HK-2 (cell line): ENCODE measurements at regions not wholly inside any gene's neighbourhood (a gene's known extent, or its start where the extent isn't known, plus 50 kb on each side); places are given as distances from the start of the nearest gene placed in this dataset.

Experiments used
- DNase-seq: peaks from one replicate; pipeline ENCODE4 v3.0.0-alpha.2; 2018; ENCODE audit not compliant: unreplicated experiment

DNA sequence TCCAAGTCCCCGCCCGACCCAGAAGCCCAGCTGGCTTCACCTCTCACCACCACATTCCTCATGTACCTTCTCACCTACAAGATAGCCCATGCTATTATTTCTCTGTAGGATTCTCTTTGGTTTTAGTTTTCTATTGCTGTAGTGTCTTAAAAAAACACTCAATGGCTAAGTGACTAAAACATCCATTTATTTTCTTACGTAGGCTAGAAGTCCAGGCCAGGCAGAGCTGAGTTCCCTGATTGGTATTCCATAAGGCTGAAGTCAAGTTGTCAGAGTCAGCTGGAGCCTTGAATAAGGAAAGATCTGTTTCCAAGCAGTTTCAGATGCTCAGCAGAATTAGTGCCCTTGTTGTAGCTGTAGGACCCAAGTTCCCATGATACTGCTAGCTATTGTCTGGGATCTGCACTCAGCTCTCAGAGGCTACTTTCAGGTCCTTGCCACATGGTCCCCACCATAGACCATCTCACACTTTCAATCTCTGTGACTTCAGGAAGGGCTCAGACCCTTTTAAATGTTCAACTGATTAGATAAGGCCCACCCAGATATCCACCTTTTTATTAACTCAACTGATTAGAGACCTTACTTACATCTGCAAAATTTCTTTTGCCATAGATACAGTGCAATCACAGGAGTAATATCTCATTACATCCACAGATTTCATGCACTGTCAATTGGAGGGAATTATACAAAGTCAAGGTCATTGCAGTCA lies 371.0 kb downstream of the TGFB2 start:
- no peak for DNase-seq

DNA sequence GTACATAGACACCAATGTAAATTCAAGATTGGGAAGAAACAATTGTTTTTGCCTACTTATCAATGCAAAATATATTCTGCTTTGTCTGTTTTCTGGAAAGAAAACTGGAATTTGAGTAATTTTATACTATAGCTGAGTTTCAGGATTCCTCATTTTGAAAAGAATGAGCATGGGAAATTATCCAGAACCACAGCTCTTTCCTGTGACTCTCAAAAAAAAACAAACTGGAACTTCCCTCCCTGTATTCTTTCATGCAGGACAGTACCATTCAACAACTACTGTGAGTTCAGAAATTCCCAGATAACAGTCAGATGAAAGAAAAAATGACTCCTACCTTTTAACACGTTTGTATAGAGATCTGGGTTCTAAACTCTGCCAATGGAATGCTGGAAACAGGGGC lies 372.4 kb downstream of the TGFB2 start:
- DNase-seq: no peak

DNA sequence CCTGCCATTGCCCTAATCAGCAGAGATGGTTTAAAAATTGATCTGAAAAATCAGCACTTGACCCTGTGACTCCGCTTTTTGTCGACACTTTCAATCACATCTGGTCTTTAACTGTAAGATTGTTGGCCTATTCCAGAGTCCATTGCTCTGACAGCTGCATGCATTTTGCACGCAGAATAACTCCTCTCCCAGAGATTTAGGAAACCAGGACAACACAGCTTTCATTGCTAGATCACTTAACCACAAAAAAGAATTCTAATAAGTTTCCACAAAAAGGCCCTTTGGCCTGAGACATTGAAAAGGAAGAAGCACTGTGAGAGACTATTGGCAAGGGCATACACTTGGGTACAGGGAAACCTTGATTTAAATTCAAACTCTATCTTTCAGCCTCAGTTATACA lies 373.1 kb downstream of the TGFB2 start:
- no peak for DNase-seq

DNA sequence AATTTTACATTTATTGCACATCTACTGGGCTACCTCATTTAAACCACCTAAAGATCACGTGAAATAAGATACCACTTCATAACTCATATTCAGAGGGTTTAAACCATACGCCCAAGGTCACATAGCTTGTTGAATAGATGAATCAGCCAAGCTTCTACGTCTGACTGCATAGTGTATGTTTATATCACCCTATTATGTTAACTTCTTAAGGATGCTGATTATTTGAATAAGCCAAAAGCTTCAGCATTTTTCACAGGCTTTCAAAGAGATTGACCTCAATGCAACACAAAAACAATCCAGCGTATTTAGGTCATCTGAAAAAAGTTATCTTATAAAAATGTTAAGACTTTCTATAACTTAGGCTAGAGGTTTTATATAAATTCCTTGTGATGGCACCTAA lies 373.8 kb downstream of the TGFB2 start:
- DNase-seq: no peak

DNA sequence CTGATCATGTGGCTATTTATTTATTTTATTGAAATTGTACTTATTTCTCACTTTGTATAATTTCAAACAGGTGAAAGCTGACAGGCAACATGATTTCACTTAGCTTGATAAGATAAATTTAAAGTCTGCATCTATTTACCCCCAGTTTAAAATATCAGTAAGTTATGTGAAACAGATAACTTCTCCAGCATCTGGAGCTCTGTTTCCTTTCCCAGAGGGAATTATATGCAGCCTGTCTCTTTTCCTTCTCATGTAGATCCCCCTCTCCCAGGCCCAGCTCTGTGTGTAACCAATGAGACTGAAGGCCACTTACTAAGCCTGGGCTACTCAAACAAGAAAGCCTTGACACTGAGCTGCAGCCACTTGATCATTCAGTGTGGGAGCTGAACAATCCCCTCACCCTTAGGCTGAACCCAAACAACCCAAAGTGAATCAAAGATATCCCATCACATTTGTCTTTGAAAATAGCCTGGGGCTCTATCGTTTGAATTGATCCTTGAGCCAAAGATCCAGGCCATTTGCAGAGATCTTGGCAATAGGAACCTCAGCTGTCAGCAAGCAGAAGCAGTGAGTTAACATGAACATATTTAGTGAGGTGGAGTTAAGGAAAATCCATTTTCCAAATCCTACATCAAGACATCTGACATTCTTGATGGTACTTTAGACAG lies 383.9 kb downstream of the TGFB2 start:
- no peak for DNase-seq

DNA sequence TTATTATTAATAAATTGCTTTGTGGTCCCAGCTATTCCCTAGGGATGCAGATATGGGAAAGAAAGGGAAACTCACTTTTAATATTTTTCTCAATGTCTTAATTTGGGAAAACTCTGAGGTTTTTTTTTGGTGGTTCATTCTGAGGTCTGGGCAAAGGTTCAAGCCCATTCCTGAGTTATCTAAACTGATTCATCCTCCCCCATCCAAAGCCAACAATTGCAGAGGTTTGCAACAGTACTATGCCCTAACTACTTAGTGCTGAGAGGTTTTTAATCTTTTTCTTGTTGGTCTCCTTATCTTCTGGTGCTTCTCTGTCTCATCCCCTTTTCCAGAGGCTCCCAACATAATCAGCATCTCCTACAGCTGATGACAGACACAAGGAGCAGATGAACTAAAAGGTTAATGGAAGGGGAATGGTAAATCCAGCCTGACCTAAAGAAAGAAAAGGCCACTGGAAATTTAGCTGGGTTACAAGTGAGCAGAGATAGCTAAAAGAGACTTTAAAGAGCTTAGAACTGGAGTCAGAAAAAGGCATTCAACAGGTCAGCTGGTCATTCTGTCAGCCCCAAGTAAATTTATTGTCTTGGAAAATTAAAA lies 390.4 kb downstream of the TGFB2 start:
- no peak for DNase-seq

DNA sequence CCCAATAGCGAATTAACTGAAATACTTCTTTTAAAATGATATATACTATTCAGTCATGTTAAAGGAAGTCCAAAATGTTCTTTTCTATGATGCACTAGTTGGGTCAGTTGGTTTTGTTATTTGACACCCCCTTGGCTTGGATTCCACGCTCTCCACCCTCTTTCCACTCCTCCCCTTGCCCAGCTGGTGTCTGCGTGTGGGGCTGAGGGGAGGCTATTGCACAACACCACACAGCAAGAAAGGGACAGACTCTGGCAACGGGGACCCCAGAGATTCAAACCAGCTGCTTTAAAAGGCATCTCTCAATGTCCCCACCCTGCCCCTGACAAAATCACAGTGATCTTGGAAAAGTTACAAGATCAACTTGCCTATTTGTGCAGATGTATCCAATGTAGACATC lies 394.3 kb downstream of the TGFB2 start:
- no peak for DNase-seq

DNA sequence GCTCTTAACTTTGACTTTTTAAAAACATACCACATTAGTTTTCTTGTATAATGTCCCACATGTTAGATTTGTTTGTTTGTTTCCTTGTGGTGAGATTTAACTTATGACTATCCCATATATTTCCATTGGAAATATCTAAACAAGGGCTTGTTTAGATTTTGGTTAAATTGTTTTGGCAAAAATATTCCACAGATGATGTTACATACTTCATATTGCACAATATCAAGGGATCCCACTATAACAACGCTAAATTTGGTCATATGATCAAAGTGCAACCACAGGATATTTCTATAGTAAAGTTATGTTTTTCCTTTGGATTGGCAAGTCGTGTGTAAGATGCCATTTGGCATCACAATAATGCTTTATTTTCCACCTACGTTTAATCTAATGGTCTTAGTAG lies 396.7 kb downstream of the TGFB2 start:
- DNase-seq: no peak

DNA sequence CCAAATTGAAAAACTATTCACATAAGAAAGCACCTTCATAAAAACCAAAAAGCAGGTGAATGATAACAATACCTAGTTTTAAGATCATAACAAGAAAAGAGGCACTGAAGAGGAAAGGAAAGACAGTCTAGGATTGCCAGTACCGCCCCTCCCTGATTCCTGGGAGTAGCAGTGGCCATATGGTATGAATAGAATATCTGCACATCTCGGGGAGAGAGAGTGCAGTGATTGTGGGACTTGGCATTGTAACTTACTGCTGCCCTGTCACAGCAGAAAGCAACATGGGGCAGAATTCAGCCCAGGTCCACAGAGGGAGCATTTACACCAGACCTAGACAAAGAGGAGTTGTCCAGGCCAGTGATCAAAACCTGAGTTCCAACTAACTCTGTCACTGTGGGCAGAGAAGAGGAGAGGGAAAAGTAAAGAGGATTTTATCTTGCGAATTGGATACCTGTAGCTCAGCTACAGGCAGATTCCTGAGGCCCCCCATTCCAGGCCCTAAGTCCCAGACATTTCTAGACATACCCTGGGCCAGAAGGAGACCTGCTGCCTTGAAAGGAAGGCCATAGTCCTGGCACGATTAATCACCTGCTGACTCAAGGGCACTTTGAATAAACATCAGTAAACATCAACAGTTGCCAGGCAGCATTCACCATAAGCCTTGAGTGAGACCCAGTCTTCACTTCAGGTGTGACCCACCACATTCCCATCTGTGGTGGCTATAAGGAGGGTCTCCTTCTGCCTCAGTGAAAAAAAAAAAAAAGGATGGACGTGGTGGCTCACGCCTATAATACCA lies 397.5 kb downstream of the TGFB2 start:
- no peak for DNase-seq

DNA sequence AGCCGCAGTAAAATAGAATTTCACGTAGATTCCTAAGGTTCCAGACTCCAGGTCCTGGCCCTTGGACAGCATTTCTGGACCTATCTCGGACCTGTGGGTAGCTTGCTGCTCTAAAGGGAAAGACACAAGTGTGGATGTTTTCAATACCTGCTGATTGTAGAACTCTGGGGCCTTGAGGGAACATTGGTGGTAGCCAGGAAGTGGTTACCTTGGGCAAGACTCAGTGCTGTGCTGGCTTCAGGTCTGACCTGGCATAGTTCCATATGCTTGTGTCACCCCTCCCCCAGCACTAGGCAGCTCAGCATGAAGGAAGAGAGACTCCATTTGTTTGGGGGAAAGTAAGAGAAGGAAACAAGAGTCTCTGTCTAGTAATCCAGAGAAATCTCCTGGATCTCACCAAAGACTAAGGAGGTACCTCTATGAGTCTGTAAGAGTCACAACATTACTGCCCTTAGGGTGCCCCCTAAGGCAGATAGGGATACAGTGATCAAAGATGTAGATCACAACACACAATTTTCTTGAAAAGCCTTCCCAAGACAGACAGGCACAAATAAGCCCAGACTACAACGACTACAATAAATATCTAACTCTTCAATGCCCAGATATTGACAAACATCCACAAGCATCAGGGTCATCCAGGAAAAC lies 398.8 kb downstream of the TGFB2 start:
- peak; percentile 19 for DNase-seq

DNA sequence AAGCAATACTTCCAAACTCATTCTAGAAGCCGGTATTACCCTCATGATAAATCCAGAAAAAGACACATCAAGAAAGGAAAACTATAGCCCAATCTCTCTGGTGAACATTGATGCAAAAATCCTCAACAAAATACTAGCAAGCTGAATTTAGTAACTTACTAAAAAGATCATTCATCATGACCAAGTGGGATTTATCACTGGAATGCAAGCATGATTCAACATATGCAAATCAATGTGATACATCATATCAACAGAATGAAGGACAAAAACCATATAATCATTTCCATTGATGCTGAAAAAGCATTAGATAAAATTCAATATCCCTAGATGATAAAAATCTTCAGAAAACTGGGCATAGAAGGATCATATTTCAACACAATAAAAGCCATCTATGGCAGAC lies 402.9 kb downstream of the TGFB2 start:
- DNase-seq: no peak

DNA sequence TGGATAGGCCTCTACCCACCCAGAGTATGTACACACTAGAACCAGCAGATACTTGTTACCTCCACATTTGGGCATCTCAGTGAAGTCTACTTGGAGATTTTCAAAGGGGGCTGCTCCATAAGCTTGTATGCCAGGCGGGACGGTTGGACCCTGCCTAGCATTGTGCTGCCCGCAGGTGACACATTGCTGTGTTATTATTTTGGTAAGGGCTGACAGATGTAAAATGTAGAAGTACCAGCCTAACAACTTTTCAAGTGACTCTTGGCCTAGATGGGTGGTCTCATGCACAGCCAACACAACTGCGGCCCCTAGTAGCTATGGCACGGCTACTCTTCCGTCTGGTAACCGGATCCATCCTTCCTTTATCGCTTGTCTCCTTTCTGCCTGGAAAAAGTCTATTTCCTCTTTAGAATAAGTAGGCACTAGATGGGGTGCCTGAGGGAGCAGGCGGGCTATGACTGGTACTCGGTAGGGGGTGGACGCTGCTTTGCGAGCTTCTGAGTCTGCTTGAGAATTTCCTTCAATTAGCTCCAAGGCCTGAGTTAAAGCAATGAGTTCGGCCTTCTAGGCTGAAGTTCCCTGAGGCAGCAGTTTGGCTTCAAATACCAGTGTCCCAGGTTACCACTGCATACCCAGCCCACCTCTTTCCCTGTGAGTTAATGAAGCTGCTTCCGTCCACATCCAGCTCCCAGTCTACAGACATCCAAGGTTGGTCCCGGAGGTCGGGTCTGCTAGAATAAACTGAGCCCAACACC lies 405.3 kb downstream of the TGFB2 start:
- no peak for DNase-seq

DNA sequence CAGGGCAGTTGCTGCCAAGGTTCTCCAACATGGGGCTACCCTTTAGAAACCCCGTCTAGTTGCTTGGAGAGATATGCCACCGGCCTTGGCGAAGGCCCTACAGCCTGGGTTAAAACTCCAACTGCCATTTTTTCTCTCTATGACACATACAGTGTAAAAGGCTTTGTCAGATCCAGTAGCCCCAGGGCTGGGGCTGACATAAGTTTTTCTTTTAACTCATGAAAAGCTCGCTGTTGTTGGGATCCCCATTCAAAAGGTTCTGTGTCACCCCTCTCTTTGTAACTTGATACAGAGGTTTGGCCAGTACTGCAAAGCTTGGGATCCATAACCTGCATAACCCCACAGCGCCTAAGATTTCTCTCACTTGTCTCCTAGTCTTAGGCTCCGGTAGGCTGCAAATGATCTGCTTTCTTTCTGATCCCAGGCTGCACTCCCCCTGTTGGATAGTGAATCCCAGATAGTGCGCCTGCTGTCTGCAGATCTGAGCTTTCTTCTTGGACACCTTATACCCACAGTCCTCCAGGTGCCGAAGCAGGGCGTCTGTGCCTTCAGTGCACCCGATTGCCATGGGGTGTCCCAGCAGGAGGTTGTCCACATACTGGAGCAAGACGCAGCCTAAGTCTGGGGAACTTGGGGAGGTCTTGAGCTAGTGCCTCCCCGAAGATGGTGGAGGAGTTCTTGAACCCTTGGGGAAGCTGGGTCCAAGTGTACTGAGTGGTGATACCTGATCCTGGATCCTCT lies 406.2 kb downstream of the TGFB2 start:
- DNase-seq: no peak

DNA sequence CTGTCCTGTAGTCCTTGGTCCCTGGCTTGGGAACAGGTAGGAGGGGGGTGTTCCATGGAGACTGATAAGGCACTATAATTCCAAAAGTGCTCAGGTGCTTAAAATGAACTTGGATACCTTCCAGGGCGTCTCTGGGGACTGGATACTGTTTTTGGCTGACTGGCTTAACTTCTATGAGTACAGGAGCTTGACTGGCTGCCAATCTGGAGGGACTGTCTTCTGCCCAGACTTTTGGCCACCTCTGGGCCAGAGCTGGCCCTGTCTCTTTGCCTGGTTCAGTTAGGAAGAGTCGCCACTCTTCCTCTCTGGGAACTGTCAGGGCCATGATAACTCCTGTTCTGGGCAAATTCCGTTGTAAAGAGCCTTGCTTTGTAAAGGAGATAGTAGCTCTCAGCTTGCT lies 407.0 kb downstream of the TGFB2 start:
- DNase-seq: no peak

DNA sequence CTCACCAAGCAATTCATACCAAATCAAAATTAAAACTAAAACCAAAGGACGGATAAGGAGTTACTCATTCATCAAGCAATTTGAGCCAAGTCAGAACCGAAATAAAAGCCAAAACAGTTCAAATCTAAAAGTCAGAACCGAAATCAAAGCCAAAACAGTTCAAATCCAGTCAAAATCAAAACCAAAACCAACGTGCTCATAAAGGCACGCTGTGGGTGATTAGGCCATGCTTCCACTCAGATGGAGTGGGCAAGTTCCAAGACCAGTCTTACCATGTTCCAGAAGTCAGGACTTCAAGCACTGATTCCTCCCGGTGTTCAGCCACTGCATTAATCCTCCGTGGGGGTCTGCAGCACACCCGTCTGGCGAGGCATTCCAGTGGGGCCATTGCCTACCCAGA lies 409.3 kb downstream of the TGFB2 start:
- no peak for DNase-seq

DNA sequence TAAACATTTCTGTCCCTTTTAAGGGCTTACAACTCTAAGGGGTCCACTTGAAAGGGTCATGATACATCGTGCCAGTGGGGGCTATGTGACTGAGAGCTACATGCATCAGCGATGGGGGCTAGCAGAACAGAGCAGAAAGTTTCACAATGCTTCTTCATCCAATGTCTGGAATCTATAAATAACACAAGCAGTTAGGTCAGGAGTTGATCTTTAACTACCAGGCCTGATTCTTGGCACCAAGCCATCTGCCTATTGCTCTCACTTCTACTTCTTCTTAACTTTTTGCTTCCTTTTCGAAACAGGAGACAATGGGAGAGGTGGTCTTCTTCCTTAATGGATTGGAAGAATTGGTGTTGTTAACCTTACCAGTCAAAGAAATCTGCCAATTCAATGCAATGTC lies 410.0 kb downstream of the TGFB2 start:
- peak; percentile 36 for DNase-seq

DNA sequence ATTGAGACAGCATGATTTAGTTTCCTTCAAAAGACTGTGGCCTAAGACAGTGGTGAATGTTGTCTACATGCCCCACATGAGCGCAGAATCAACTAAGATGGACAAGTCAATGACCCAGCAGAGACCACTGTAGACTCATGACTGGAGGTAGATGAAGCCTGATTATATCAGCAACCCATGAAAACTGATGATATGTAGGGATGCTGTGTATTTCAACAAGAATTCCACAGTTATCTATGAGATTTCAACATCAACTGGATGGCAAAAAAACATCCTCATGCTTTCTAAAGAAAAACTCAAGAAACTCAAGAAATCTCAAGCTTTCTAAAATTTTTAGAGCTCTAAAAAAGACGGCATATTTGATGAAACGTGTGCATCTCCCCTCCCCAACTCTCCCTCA lies 413.9 kb upstream of the LYPLAL1 start:
- no peak for DNase-seq

DNA sequence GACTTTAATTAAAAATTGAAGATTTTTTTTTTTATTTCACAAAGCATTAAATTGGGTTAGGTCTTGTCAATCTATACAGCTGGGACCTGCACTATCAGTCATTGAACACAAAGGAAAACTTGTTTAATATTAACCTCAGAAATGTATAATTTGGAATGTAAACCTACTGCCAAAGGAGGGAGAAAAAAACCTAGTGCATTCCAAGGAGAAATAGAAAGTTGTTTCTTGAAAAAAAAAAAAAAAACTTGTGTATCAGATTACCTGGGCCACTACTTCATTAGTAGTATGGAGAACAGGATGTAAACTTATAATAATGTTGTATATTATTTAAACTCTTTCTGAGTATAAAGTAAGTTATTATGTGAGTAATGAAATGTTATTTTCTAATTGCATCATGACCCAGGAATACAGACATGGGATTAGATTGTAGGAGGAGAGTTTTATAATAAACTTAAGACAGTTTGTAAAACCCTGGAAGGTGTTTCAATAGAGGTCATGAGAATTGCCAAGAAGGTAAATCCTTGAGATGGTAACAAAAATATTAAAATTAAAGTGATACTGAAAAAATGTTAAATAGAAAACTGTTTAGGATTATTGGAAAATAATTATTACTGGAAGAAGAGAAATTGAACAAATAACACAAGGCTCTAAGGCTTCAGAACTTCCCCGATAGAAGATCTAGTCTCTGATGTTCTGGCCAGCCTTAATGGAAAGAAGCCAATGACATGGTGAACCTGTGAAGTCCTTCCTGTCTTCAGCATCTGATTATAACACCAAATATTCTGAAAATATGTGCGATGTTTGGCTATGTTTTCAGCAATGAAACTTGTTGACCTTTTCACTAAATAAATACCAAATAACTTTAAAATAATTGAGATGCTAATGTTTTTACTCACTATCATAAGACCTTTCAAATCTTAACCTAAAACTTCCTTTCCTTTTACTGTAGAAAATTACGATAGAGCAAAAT lies 412.8 kb upstream of the LYPLAL1 start:
- DNase-seq: no peak

DNA sequence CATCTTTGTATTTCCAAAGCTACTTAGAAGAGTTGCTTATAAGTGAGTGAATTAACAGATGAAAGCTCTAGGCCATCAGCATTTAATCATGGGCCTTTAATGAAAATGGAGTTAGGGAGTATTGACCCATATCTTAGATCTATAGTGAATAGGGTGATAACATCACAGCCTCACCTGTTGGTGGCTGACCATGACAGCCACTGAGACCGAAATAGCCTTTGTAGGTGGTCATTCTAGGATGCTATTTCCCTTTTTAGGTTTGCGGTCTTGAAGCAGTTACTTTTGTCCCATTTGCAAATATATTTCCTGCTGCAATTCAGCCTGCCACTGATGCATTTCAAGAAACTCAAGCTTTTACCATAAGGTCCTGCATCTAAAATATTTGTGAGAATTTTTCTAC lies 410.1 kb upstream of the LYPLAL1 start:
- no peak for DNase-seq
